ENCODE measurements at regions not wholly inside any gene's neighbourhood (a gene's known extent, or its start where the extent isn't known, plus 50 kb on each side); places are given as distances from the start of the nearest gene placed in this dataset.

DNA sequence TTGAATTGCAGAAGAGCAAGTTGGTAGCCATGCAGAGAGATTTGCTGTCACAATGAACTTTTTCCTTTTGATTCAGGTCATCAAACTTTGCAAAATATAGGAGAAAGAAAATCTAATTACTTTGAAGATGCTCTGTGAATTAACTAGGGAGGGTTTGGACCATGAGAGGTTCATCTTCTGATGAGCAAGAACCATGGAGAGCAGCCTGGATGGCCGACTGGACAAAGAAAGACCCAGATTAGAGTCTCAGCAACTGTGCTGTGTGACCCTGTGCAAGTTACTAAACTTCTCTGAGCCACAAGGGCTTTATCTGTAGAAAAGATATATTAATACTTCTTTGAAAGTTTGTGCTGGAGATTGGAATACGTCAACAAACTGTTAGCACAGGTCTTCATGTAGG, 122.6 kb upstream of the ADAMTS18 start:
- Histone ChIP-seq H3K9ac (ENCODE audit: low read length) (no peak overlapping the region), H3K9me2 (ENCODE audit: low read depth, low read length) (no peaks in the 10 kb centered on the region), H3K27me3 (ENCODE audit: insufficient read depth, low read length) (no peaks in the 10 kb centered on the region), H4K20me1 (ENCODE audit: insufficient read depth, low read length) (no peaks in the 10 kb centered on the region), H3K79me2 (ENCODE audit: insufficient read depth, low read length) (no peaks in the 10 kb centered on the region), H3K9me3 (ENCODE audit: low read length) (no peaks in the 10 kb centered on the region), H3K4me3 (ENCODE audit: low read depth, low read length, poor library complexity, severe bottlenecking) (no peak overlapping the region), H2AFZ (ENCODE audit: low read length) (no peak overlapping the region), H3K4me2 (ENCODE audit: low read length) (no peak overlapping the region), H3F3A (ENCODE audit: insufficient read depth, low read length) (no peaks in the 10 kb centered on the region), H3K27ac (ENCODE audit: low read depth, low read length, poor library complexity, severe bottlenecking) (no peak overlapping the region), H3K4me1 (ENCODE audit: insufficient read depth, low read length, severe bottlenecking) (no peaks in the 10 kb centered on the region), H3K36me3 (ENCODE audit: insufficient read depth, low read length) (no peaks in the 10 kb centered on the region)
- TF ChIP-seq, protein P1, sequence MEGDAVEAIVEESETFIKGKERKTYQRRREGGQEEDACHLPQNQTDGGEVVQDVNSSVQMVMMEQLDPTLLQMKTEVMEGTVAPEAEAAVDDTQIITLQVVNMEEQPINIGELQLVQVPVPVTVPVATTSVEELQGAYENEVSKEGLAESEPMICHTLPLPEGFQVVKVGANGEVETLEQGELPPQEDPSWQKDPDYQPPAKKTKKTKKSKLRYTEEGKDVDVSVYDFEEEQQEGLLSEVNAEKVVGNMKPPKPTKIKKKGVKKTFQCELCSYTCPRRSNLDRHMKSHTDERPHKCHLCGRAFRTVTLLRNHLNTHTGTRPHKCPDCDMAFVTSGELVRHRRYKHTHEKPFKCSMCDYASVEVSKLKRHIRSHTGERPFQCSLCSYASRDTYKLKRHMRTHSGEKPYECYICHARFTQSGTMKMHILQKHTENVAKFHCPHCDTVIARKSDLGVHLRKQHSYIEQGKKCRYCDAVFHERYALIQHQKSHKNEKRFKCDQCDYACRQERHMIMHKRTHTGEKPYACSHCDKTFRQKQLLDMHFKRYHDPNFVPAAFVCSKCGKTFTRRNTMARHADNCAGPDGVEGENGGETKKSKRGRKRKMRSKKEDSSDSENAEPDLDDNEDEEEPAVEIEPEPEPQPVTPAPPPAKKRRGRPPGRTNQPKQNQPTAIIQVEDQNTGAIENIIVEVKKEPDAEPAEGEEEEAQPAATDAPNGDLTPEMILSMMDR (IDR thresholded peaks at IDR 0.05; ENCODE audit: low read length), result no peak
- TF ChIP-seq EZH2 (IDR thresholded peaks at IDR 0.05; ENCODE audit: borderline replicate concordance, low read length), result no peak

DNA sequence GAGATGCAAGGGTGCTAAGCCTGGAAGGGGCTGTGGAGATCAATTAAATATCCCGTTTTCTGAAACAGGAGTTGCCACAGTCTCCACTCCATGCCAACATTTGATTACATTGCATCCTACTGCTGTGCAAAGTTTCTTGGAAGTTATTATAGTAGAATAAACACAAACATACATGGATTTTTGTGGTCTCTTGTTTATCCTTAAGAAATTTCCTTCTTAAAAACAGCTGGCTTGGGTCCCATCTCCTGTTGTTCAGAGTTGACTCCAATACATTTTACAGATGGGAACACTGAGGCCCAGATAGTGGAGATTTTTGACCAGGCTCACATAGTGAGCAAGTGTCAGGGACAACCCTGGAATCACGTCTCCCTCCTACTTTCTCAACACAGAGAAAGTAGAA, 124.0 kb upstream of the ADAMTS18 start:
- TF ChIP-seq, protein P1 (IDR thresholded peaks at IDR 0.05; ENCODE audit: low read length), result no peak
- no peak for TF ChIP-seq EZH2 (IDR thresholded peaks at IDR 0.05; ENCODE audit: borderline replicate concordance, low read length)
- no peaks in the 10 kb centered on the region for H3K36me3 ChIP-seq (ENCODE audit: insufficient read depth, low read length)
- no peaks in the 10 kb centered on the region for H3K9me2 ChIP-seq (ENCODE audit: low read depth, low read length)
- no peak overlapping the region for H3K4me3 ChIP-seq (ENCODE audit: low read depth, low read length, poor library complexity, severe bottlenecking)
- no peak overlapping the region for H3K9ac ChIP-seq (ENCODE audit: low read length)
- no peaks in the 10 kb centered on the region for H3K27me3 ChIP-seq (ENCODE audit: insufficient read depth, low read length)
- no peak overlapping the region for H2AFZ ChIP-seq (ENCODE audit: low read length)
- no peaks in the 10 kb centered on the region for H4K20me1 ChIP-seq (ENCODE audit: insufficient read depth, low read length)
- H3K4me2 ChIP-seq (ENCODE audit: low read length), result no peak overlapping the region
- no peaks in the 10 kb centered on the region for H3K4me1 ChIP-seq (ENCODE audit: insufficient read depth, low read length, severe bottlenecking)
- H3K9me3 ChIP-seq (ENCODE audit: low read length), result no peaks in the 10 kb centered on the region
- H3K79me2 ChIP-seq (ENCODE audit: insufficient read depth, low read length), result no peaks in the 10 kb centered on the region
- H3F3A ChIP-seq (ENCODE audit: insufficient read depth, low read length), result no peaks in the 10 kb centered on the region
- H3K27ac ChIP-seq (ENCODE audit: low read depth, low read length, poor library complexity, severe bottlenecking), result no peak overlapping the region

DNA sequence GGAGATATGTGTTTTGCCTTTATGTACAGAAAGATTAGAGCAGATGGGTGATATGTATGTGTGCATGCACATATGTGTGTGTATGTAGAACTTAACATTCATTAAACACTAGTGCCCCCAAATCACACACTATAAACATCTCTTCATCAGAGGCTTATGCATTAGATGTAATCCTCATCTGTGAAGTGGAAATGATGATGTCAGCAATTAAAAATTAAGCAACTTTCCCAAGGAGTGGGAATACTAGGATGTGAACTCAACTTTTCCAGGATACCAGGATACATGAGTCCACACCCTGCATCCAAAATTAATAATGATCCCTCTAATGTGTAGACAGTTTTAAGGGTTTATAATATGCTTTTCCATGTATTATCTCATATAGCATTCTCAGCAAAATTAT, 127.7 kb upstream of the ADAMTS18 start:
- H4K20me1 ChIP-seq (ENCODE audit: insufficient read depth, low read length), result no peaks in the 10 kb centered on the region
- H3K27me3 ChIP-seq (ENCODE audit: insufficient read depth, low read length), result no peaks in the 10 kb centered on the region
- no peak overlapping the region for H2AFZ ChIP-seq (ENCODE audit: low read length)
- no peaks in the 10 kb centered on the region for H3K9me2 ChIP-seq (ENCODE audit: low read depth, low read length)
- no peaks in the 10 kb centered on the region for H3K4me1 ChIP-seq (ENCODE audit: insufficient read depth, low read length, severe bottlenecking)
- no peak for TF ChIP-seq EZH2 (IDR thresholded peaks at IDR 0.05; ENCODE audit: borderline replicate concordance, low read length)
- no peaks in the 10 kb centered on the region for H3K79me2 ChIP-seq (ENCODE audit: insufficient read depth, low read length)
- no peak overlapping the region for H3K4me3 ChIP-seq (ENCODE audit: low read depth, low read length, poor library complexity, severe bottlenecking)
- no peak overlapping the region for H3K9ac ChIP-seq (ENCODE audit: low read length)
- no peaks in the 10 kb centered on the region for H3K9me3 ChIP-seq (ENCODE audit: low read length)
- H3K4me2 ChIP-seq (ENCODE audit: low read length), result no peak overlapping the region
- no peak overlapping the region for H3K27ac ChIP-seq (ENCODE audit: low read depth, low read length, poor library complexity, severe bottlenecking)
- H3K36me3 ChIP-seq (ENCODE audit: insufficient read depth, low read length), result no peaks in the 10 kb centered on the region
- no peaks in the 10 kb centered on the region for H3F3A ChIP-seq (ENCODE audit: insufficient read depth, low read length)

DNA sequence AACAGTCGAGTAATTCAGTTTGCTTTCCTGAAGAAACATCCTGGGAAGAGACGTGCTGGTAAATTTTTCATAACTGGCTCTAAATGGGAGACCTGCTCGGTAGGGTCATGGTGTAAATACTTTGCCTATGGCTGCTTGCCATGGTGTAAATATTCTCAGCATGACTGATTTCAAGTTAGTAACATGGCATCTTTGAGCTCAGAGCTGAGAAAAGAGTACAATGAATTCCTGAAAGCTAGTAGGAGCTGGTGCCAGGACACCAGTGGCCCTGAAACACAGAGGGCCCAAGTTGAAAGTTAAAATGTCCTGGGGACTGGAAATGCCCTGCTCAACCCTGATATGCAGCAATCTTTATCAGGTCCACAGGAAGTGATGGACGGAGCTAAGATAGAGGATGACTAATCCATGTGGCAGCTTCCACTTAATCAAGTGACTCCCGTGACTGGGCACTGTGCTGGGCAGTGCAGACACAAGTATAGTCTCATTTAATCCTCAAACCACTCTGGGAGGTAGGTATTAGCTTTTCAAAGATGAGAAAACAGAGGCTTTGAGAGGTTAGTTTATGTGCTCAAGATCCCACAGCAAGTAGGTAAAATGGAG, 130.1 kb upstream of the ADAMTS18 start:
- no peaks in the 10 kb centered on the region for H3K79me2 ChIP-seq (ENCODE audit: insufficient read depth, low read length)
- no peaks in the 10 kb centered on the region for H4K20me1 ChIP-seq (ENCODE audit: insufficient read depth, low read length)
- no peak overlapping the region for H3K4me3 ChIP-seq (ENCODE audit: low read depth, low read length, poor library complexity, severe bottlenecking)
- H3F3A ChIP-seq (ENCODE audit: insufficient read depth, low read length), result no peaks in the 10 kb centered on the region
- H3K27ac ChIP-seq (ENCODE audit: low read depth, low read length, poor library complexity, severe bottlenecking), result no peak overlapping the region
- H2AFZ ChIP-seq (ENCODE audit: low read length), result no peak overlapping the region
- no peaks in the 10 kb centered on the region for H3K9me3 ChIP-seq (ENCODE audit: low read length)
- H3K36me3 ChIP-seq (ENCODE audit: insufficient read depth, low read length), result no peaks in the 10 kb centered on the region
- H3K4me2 ChIP-seq (ENCODE audit: low read length), result no peak overlapping the region
- H3K4me1 ChIP-seq (ENCODE audit: insufficient read depth, low read length, severe bottlenecking), result no peaks in the 10 kb centered on the region
- no peak overlapping the region for H3K9ac ChIP-seq (ENCODE audit: low read length)
- H3K27me3 ChIP-seq (ENCODE audit: insufficient read depth, low read length), result no peaks in the 10 kb centered on the region
- H3K9me2 ChIP-seq (ENCODE audit: low read depth, low read length), result no peaks in the 10 kb centered on the region
- TF ChIP-seq, protein P1 (IDR thresholded peaks at IDR 0.05; ENCODE audit: low read length), result no peak
- no peak for TF ChIP-seq EZH2 (IDR thresholded peaks at IDR 0.05; ENCODE audit: borderline replicate concordance, low read length)
